GM12878 (cell line): ENCODE measurements at regions not wholly inside any gene's neighbourhood (a gene's known extent, or its start where the extent isn't known, plus 50 kb on each side); places are given as distances from the start of the nearest gene placed in this dataset.

Experiments
- BHLHE40 ChIP-seq, 2 experiments: fragments of 450-650 bp in 1 of 2; IDR thresholded peaks; 2 replicates each; pipeline ENCODE4 v1.6.1; 2011 to 2017; ENCODE audit warnings: low read depth in 2 of 2, borderline replicate concordance in 1 of 2, improper control_type of control experiment in 1 of 2, low read length in 1 of 2, mild to moderate bottlenecking in 1 of 2
- BRCA1 ChIP-seq: IDR thresholded peaks from 2 replicates; pipeline ENCODE4 v1.6.1; 2011; ENCODE audit warnings: low read depth, low read length, improper control_type of control experiment
- GATAD2B ChIP-seq: fragments of 450-650 bp; conservative IDR thresholded peaks from 2 replicates; pipeline ENCODE4 v1.6.1; 2017; ENCODE audit warnings: low read depth, mild to moderate bottlenecking, moderate library complexity
- IRF5 ChIP-seq: fragments of 450-650 bp; IDR thresholded peaks from 2 replicates; pipeline ENCODE4 v1.6.1; 2017; ENCODE audit warnings: borderline replicate concordance
- JUND ChIP-seq: IDR thresholded peaks from 2 replicates; pipeline ENCODE4 v1.6.1; 2012; ENCODE audit warnings: low read depth, mild to moderate bottlenecking, low read length, improper control_type of control experiment, moderate library complexity
- MEF2B ChIP-seq: fragments of 450-650 bp; IDR thresholded peaks from 2 replicates; pipeline ENCODE4 v1.6.1; 2018; ENCODE audit warnings: mild to moderate bottlenecking, moderate library complexity; ENCODE audit not compliant: partially characterized antibody, poor library complexity, severe bottlenecking
- NFIC ChIP-seq: IDR thresholded peaks from 2 replicates; pipeline ENCODE4 v1.6.1; 2012; ENCODE audit warnings: low read depth, mild to moderate bottlenecking, inconsistent platforms, low read length, moderate library complexity
- SMAD5 ChIP-seq: IDR thresholded peaks from 2 replicates; pipeline ENCODE4 v1.6.1; 2016; ENCODE audit warnings: antibody characterized with exemption, low read depth
- STAT3 ChIP-seq: IDR thresholded peaks from 2 replicates; pipeline ENCODE4 v1.6.1; 2011; ENCODE audit warnings: low read depth, low read length, improper control_type of control experiment
- SUPT20H ChIP-seq: IDR thresholded peaks from 2 replicates; pipeline ENCODE4 v1.6.1; 2011; ENCODE audit warnings: low read depth, mild to moderate bottlenecking, low read length, moderate library complexity, borderline replicate concordance; ENCODE audit not compliant: control insufficient read depth
- ZBTB11 ChIP-seq: fragments of 450-650 bp; formaldehyde crosslinking; IDR thresholded peaks from 2 replicates; pipeline ENCODE4 v1.5.0; 2022; ENCODE audit warnings: mild to moderate bottlenecking, missing genetic modification characterization
- ZBTB40 ChIP-seq: fragments of 450-650 bp; IDR thresholded peaks from 2 replicates; pipeline ENCODE4 v1.6.1; 2016; ENCODE audit warnings: mild to moderate bottlenecking, moderate library complexity, borderline replicate concordance
- TF ChIP-seq, protein P1 (sequence below): fragments of 450-650 bp; IDR thresholded peaks from 2 replicates; pipeline ENCODE4 v1.6.1; 2016; ENCODE audit warnings: mild to moderate bottlenecking

GRCh38 chr4:177222781-177223180, 86.9 kb upstream of the NEIL3 start (continued):
- no peak for TF ChIP-seq ZBTB40
- TF ChIP-seq NFIC, result no peak
- TF ChIP-seq MEF2B, result no peak
- TF ChIP-seq SMAD5, result no peak
- TF ChIP-seq IRF5, result no peak
- no peak for TF ChIP-seq JUND
- TF ChIP-seq STAT3, result no peak
- no peak for TF ChIP-seq GATAD2B
- no peak for TF ChIP-seq BHLHE40 (IDR thresholded peaks at IDR 0.05; ENCODE audit: borderline replicate concordance in 1 of 2, low read depth in 2 of 2, low read length in 1 of 2)
- no peak for TF ChIP-seq SUPT20H
- TF ChIP-seq, protein P1, sequence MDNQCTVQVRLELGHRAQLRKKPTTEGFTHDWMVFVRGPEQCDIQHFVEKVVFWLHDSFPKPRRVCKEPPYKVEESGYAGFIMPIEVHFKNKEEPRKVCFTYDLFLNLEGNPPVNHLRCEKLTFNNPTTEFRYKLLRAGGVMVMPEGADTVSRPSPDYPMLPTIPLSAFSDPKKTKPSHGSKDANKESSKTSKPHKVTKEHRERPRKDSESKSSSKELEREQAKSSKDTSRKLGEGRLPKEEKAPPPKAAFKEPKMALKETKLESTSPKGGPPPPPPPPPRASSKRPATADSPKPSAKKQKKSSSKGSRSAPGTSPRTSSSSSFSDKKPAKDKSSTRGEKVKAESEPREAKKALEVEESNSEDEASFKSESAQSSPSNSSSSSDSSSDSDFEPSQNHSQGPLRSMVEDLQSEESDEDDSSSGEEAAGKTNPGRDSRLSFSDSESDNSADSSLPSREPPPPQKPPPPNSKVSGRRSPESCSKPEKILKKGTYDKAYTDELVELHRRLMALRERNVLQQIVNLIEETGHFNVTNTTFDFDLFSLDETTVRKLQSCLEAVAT, result no peak
- TF ChIP-seq BRCA1, result no peak
- TF ChIP-seq ZBTB11 (CRISPR knock-in tag), result no peak
